AG10803 (cell line): ENCODE measurements at regions not wholly inside any gene's neighbourhood (a gene's known extent, or its start where the extent isn't known, plus 50 kb on each side); places are given as distances from the start of the nearest gene placed in this dataset.
A peak's percentile ranks its signal among the peaks of the same experiment; 100 is the strongest.
"Not testable (repeated sequence)": the region's sequence is repeated elsewhere in the genome, so short reads cannot be mapped to it uniquely, and the experiment has no call there.

Experiments used
- DNase-seq: peaks from one replicate; pipeline ENCODE4 v3.0.0; 2010; ENCODE audit warnings: low read depth
- H3K4me3 ChIP-seq: 2 replicates; pipeline ENCODE4 v1.5.1; 2011; ENCODE audit warnings: mild to moderate bottlenecking, low read length, control low read depth
- CTCF ChIP-seq: conservative IDR thresholded peaks from 2 replicates; pipeline ENCODE4 v1.5.1; 2011; ENCODE audit warnings: mild to moderate bottlenecking, low read length, control low read depth, inconsistent platforms

- TF ChIP-seq CTCF = no peak
- no peak overlapping the region for H3K4me3 ChIP-seq
- DNase-seq = peak; percentile 85
These were observed 1099.4 kb downstream of the TSPY10 start for GRCh38 chrY:10627116-10627515.

- H3K4me3 ChIP-seq, DNase-seq: not testable (repeated sequence)
These were observed 1121.1 kb downstream of the TSPY10 start for GRCh38 chrY:10648813-10649212.

- not testable (repeated sequence) for DNase-seq
These were observed 1129.4 kb downstream of the TSPY10 start for GRCh38 chrY:10657120-10657519.

GRCh38 chrY:10666785-10667184, 1139.1 kb downstream of the TSPY10 start:
- DNase-seq = no peak
- no peak overlapping the region for H3K4me3 ChIP-seq
- TF ChIP-seq CTCF = no peak

More at GRCh38 chrY:10657120-10657519, 1129.4 kb downstream of the TSPY10 start:
- H3K4me3 ChIP-seq = not testable (repeated sequence)

GRCh38 chrY:10686414-10686813, 1158.7 kb downstream of the TSPY10 start:
- no peak for DNase-seq
- TF ChIP-seq CTCF = no peak
- H3K4me3 ChIP-seq = no peak overlapping the region
